ENCODE measurements at regions not wholly inside any gene's neighbourhood (a gene's known extent, or its start where the extent isn't known, plus 50 kb on each side); places are given as distances from the start of the nearest gene placed in this dataset.

GRCh38 chr11:119795231-119795630 lies 66.2 kb upstream of the NECTIN1 start:
- Histone ChIP-seq H3K27ac (ENCODE audit: low read depth in 2 of 2, low read length in 1 of 2) (peak overlapping the region in 1 of 2 donors; percentile 17), H3K4me1 (ENCODE audit: control insufficient read depth in 2 of 2, insufficient read depth in 2 of 2, low read length in 1 of 2) (peaks cover 0 to 15% of the 10 kb centered on the region in 2 donors), H3K27me3 (ENCODE audit: control insufficient read depth in 1 of 2, insufficient read depth in 2 of 2, low read length in 2 of 2) (no peaks in the 10 kb centered on the region), H3K36me3 (ENCODE audit: control insufficient read depth in 2 of 2, insufficient read depth in 2 of 2, low read length in 1 of 2) (no peaks in the 10 kb centered on the region), H3K9me3 (ENCODE audit: control insufficient read depth in 2 of 2, insufficient read depth in 1 of 2, low read depth in 1 of 2, low read length in 1 of 2) (no peaks in the 10 kb centered on the region), H3K4me3 (ENCODE audit: low read depth in 1 of 2, low read length in 2 of 2) (no peak overlapping the region)
- 54 to 60% methylated on average over 12 of the region's 12 CpGs for WGBS, 2 donors

GRCh38 chr11:119794756-119795155 lies 65.8 kb upstream of the NECTIN1 start:
- Histone ChIP-seq H3K27ac (ENCODE audit: low read depth in 2 of 2, low read length in 1 of 2) (no peak overlapping the region), H3K36me3 (ENCODE audit: control insufficient read depth in 2 of 2, insufficient read depth in 2 of 2, low read length in 1 of 2) (no peaks in the 10 kb centered on the region), H3K4me3 (ENCODE audit: low read depth in 1 of 2, low read length in 2 of 2) (no peak overlapping the region), H3K9me3 (ENCODE audit: control insufficient read depth in 2 of 2, insufficient read depth in 1 of 2, low read depth in 1 of 2, low read length in 1 of 2) (no peaks in the 10 kb centered on the region), H3K4me1 (ENCODE audit: control insufficient read depth in 2 of 2, insufficient read depth in 2 of 2, low read length in 1 of 2) (peaks cover 0 to 12% of the 10 kb centered on the region in 2 donors), H3K27me3 (ENCODE audit: control insufficient read depth in 1 of 2, insufficient read depth in 2 of 2, low read length in 2 of 2) (no peaks in the 10 kb centered on the region)
- WGBS, 2 donors: 77 to 81% methylated on average over 4 of the region's 4 CpGs

- no peaks in the 10 kb centered on the region for H3K36me3 ChIP-seq (ENCODE audit: control insufficient read depth in 2 of 2, insufficient read depth in 2 of 2, low read length in 1 of 2)
- peaks cover 0 to 12% of the 10 kb centered on the region in 2 donors for H3K4me1 ChIP-seq (ENCODE audit: control insufficient read depth in 2 of 2, insufficient read depth in 2 of 2, low read length in 1 of 2)
- no peaks in the 10 kb centered on the region for H3K27me3 ChIP-seq (ENCODE audit: control insufficient read depth in 1 of 2, insufficient read depth in 2 of 2, low read length in 2 of 2)
- WGBS, 2 donors: 82 to 85% methylated on average over 17 of the region's 17 CpGs
- no peak overlapping the region for H3K4me3 ChIP-seq (ENCODE audit: low read depth in 1 of 2, low read length in 2 of 2)
- H3K27ac ChIP-seq (ENCODE audit: low read depth in 2 of 2, low read length in 1 of 2): no peak overlapping the region
- H3K9me3 ChIP-seq (ENCODE audit: control insufficient read depth in 2 of 2, insufficient read depth in 1 of 2, low read depth in 1 of 2, low read length in 1 of 2): no peaks in the 10 kb centered on the region
Measured at GRCh38 chr11:119794141-119794665, 65.2 kb upstream of the NECTIN1 start.

GRCh38 chr11:119793335-119793984 lies 64.5 kb upstream of the NECTIN1 start:
- Histone ChIP-seq H3K27ac (ENCODE audit: low read depth in 2 of 2, low read length in 1 of 2) (no peak overlapping the region), H3K27me3 (ENCODE audit: control insufficient read depth in 1 of 2, insufficient read depth in 2 of 2, low read length in 2 of 2) (no peaks in the 10 kb centered on the region), H3K4me1 (ENCODE audit: control insufficient read depth in 2 of 2, insufficient read depth in 2 of 2, low read length in 1 of 2) (peaks cover 0 to 12% of the 10 kb centered on the region in 2 donors), H3K36me3 (ENCODE audit: control insufficient read depth in 2 of 2, insufficient read depth in 2 of 2, low read length in 1 of 2) (no peaks in the 10 kb centered on the region), H3K9me3 (ENCODE audit: control insufficient read depth in 2 of 2, insufficient read depth in 1 of 2, low read depth in 1 of 2, low read length in 1 of 2) (no peaks in the 10 kb centered on the region), H3K4me3 (ENCODE audit: low read depth in 1 of 2, low read length in 2 of 2) (no peak overlapping the region)
- WGBS, 2 donors: 81 to 84% methylated on average over 10 of the region's 10 CpGs

- H3K9me3 ChIP-seq (ENCODE audit: control insufficient read depth in 2 of 2, insufficient read depth in 1 of 2, low read depth in 1 of 2, low read length in 1 of 2): no peaks in the 10 kb centered on the region
- H3K4me1 ChIP-seq (ENCODE audit: control insufficient read depth in 2 of 2, insufficient read depth in 2 of 2, low read length in 1 of 2): peaks cover 0 to 12% of the 10 kb centered on the region in 2 donors
- no peaks in the 10 kb centered on the region for H3K36me3 ChIP-seq (ENCODE audit: control insufficient read depth in 2 of 2, insufficient read depth in 2 of 2, low read length in 1 of 2)
- no peak overlapping the region for H3K27ac ChIP-seq (ENCODE audit: low read depth in 2 of 2, low read length in 1 of 2)
- H3K27me3 ChIP-seq (ENCODE audit: control insufficient read depth in 1 of 2, insufficient read depth in 2 of 2, low read length in 2 of 2): no peaks in the 10 kb centered on the region
- no peak overlapping the region for H3K4me3 ChIP-seq (ENCODE audit: low read depth in 1 of 2, low read length in 2 of 2)
- 44 to 53% methylated on average over 6 of the region's 6 CpGs for WGBS, 2 donors
Measured at GRCh38 chr11:119791701-119792151, 62.7 kb upstream of the NECTIN1 start.

- H3K4me3 ChIP-seq (ENCODE audit: low read depth in 1 of 2, low read length in 2 of 2): no peak overlapping the region
- peaks cover 0 to 12% of the 10 kb centered on the region in 2 donors for H3K4me1 ChIP-seq (ENCODE audit: control insufficient read depth in 2 of 2, insufficient read depth in 2 of 2, low read length in 1 of 2)
- WGBS, 2 donors: 48 to 65% methylated on average over 6 of the region's 6 CpGs
- no peaks in the 10 kb centered on the region for H3K9me3 ChIP-seq (ENCODE audit: control insufficient read depth in 2 of 2, insufficient read depth in 1 of 2, low read depth in 1 of 2, low read length in 1 of 2)
- H3K36me3 ChIP-seq (ENCODE audit: control insufficient read depth in 2 of 2, insufficient read depth in 2 of 2, low read length in 1 of 2): no peaks in the 10 kb centered on the region
- H3K27ac ChIP-seq (ENCODE audit: low read depth in 2 of 2, low read length in 1 of 2): no peak overlapping the region
- H3K27me3 ChIP-seq (ENCODE audit: control insufficient read depth in 1 of 2, insufficient read depth in 2 of 2, low read length in 2 of 2): no peaks in the 10 kb centered on the region
Measured at GRCh38 chr11:119791047-119791446, 62.0 kb upstream of the NECTIN1 start.

- Histone ChIP-seq H3K4me1 (ENCODE audit: control insufficient read depth in 2 of 2, insufficient read depth in 2 of 2, low read length in 1 of 2) (peaks cover 0 to 10% of the 10 kb centered on the region in 2 donors), H3K36me3 (ENCODE audit: control insufficient read depth in 2 of 2, insufficient read depth in 2 of 2, low read length in 1 of 2) (no peaks in the 10 kb centered on the region), H3K27me3 (ENCODE audit: control insufficient read depth in 1 of 2, insufficient read depth in 2 of 2, low read length in 2 of 2) (no peaks in the 10 kb centered on the region), H3K9me3 (ENCODE audit: control insufficient read depth in 2 of 2, insufficient read depth in 1 of 2, low read depth in 1 of 2, low read length in 1 of 2) (no peaks in the 10 kb centered on the region), H3K27ac (ENCODE audit: low read depth in 2 of 2, low read length in 1 of 2) (no peak overlapping the region), H3K4me3 (ENCODE audit: low read depth in 1 of 2, low read length in 2 of 2) (no peak overlapping the region)
- WGBS, 2 donors: 72 to 75% methylated on average over 9 of the region's 9 CpGs
Measured at GRCh38 chr11:119790476-119790875, 61.5 kb upstream of the NECTIN1 start.

GRCh38 chr11:119789766-119790407 lies 60.9 kb upstream of the NECTIN1 start:
- Histone ChIP-seq H3K36me3 (ENCODE audit: control insufficient read depth in 2 of 2, insufficient read depth in 2 of 2, low read length in 1 of 2) (no peaks in the 10 kb centered on the region), H3K27me3 (ENCODE audit: control insufficient read depth in 1 of 2, insufficient read depth in 2 of 2, low read length in 2 of 2) (no peaks in the 10 kb centered on the region), H3K4me1 (ENCODE audit: control insufficient read depth in 2 of 2, insufficient read depth in 2 of 2, low read length in 1 of 2) (peaks cover 0 to 7% of the 10 kb centered on the region in 2 donors), H3K4me3 (ENCODE audit: low read depth in 1 of 2, low read length in 2 of 2) (no peak overlapping the region), H3K9me3 (ENCODE audit: control insufficient read depth in 2 of 2, insufficient read depth in 1 of 2, low read depth in 1 of 2, low read length in 1 of 2) (no peaks in the 10 kb centered on the region), H3K27ac (ENCODE audit: low read depth in 2 of 2, low read length in 1 of 2) (no peak overlapping the region)
- 81 to 84% methylated on average over 11 of the region's 11 CpGs for WGBS, 2 donors

- Histone ChIP-seq H3K27ac (ENCODE audit: low read depth in 2 of 2, low read length in 1 of 2) (no peak overlapping the region), H3K9me3 (ENCODE audit: control insufficient read depth in 2 of 2, insufficient read depth in 1 of 2, low read depth in 1 of 2, low read length in 1 of 2) (no peaks in the 10 kb centered on the region), H3K27me3 (ENCODE audit: control insufficient read depth in 1 of 2, insufficient read depth in 2 of 2, low read length in 2 of 2) (no peaks in the 10 kb centered on the region), H3K36me3 (ENCODE audit: control insufficient read depth in 2 of 2, insufficient read depth in 2 of 2, low read length in 1 of 2) (no peaks in the 10 kb centered on the region), H3K4me3 (ENCODE audit: low read depth in 1 of 2, low read length in 2 of 2) (no peak overlapping the region), H3K4me1 (ENCODE audit: control insufficient read depth in 2 of 2, insufficient read depth in 2 of 2, low read length in 1 of 2) (peaks cover 0 to 4% of the 10 kb centered on the region in 2 donors)
- whole genome bisulfite sequencing, 2 donors: 75 to 78% methylated on average over 22 of the region's 22 CpGs
Measured at GRCh38 chr11:119788911-119789560, 60.0 kb upstream of the NECTIN1 start.
